ENCODE measurements at regions not wholly inside any gene's neighbourhood (a gene's known extent, or its start where the extent isn't known, plus 50 kb on each side); places are given as distances from the start of the nearest gene placed in this dataset.

- TF ChIP-seq GATA2 (IDR thresholded peaks at IDR 0.05; ENCODE audit: low read depth, low read length): no peak
- TF ChIP-seq GATA3 (IDR thresholded peaks at IDR 0.05; ENCODE audit: low read depth, low read length): no peak
Measured at GRCh38 chr5:121658221-121658620, 193.5 kb upstream of the FTMT start.

Data from SH-SY5Y (cell line).